ENCODE measurements at regions not wholly inside any gene's neighbourhood (a gene's known extent, or its start where the extent isn't known, plus 50 kb on each side); places are given as distances from the start of the nearest gene placed in this dataset.
"Not testable (repeated sequence)": the region's sequence is repeated elsewhere in the genome, so short reads cannot be mapped to it uniquely, and the experiment has no call there.

GRCh38 chr14:34381304-34381703, 80.7 kb downstream of the SPTSSA start:
- H3K27me3 Mint-ChIP-seq: peaks cover 23% of the 10 kb centered on the region
- H3K9me3 Mint-ChIP-seq; H3K4me1 Mint-ChIP-seq (ENCODE audit: low read depth); DNase-seq; H3K27ac Mint-ChIP-seq; H3K4me3 Mint-ChIP-seq; H3K36me3 Mint-ChIP-seq (ENCODE audit: low read depth): not testable (repeated sequence)

- DNase-seq: no peak
- Mint-ChIP-seq H3K4me1 (ENCODE audit: low read depth) (no peaks in the 10 kb centered on the region), H3K27me3 (peaks cover 18% of the 10 kb centered on the region), H3K9me3 (no peaks in the 10 kb centered on the region), H3K27ac (no peak overlapping the region), H3K4me3 (no peak overlapping the region), H3K36me3 (ENCODE audit: low read depth) (no peaks in the 10 kb centered on the region)
These were observed 81.6 kb downstream of the SPTSSA start for GRCh38 chr14:34380471-34380845.

GRCh38 chr14:34379816-34380470, 82.1 kb downstream of the SPTSSA start:
- no peak overlapping the region for H3K4me3 Mint-ChIP-seq
- H3K27me3 Mint-ChIP-seq: peaks cover 17% of the 10 kb centered on the region
- no peaks in the 10 kb centered on the region for H3K36me3 Mint-ChIP-seq (ENCODE audit: low read depth)
- no peak overlapping the region for H3K27ac Mint-ChIP-seq
- H3K9me3 Mint-ChIP-seq: no peaks in the 10 kb centered on the region
- DNase-seq: no peak
- H3K4me1 Mint-ChIP-seq (ENCODE audit: low read depth): peaks cover 1% of the 10 kb centered on the region

- Mint-ChIP-seq H3K4me3 (no peak overlapping the region), H3K27ac (no peak overlapping the region), H3K4me1 (ENCODE audit: low read depth) (peaks cover 1% of the 10 kb centered on the region), H3K36me3 (ENCODE audit: low read depth) (no peaks in the 10 kb centered on the region), H3K9me3 (no peaks in the 10 kb centered on the region), H3K27me3 (no peaks in the 10 kb centered on the region)
- no peak for DNase-seq
These were observed 85.3 kb downstream of the SPTSSA start for GRCh38 chr14:34376649-34377267.

- no peak for DNase-seq
These were observed 86.9 kb downstream of the SPTSSA start for GRCh38 chr14:34374998-34375740.

GRCh38 chr14:34373191-34373590, 88.8 kb downstream of the SPTSSA start:
- no peaks in the 10 kb centered on the region for H3K36me3 Mint-ChIP-seq (ENCODE audit: low read depth)
- no peak for DNase-seq
- H3K9me3 Mint-ChIP-seq: no peaks in the 10 kb centered on the region
- H3K27ac Mint-ChIP-seq: no peak overlapping the region
- H3K4me1 Mint-ChIP-seq (ENCODE audit: low read depth): peaks cover 1% of the 10 kb centered on the region
- peaks cover 3% of the 10 kb centered on the region for H3K27me3 Mint-ChIP-seq
- H3K4me3 Mint-ChIP-seq: no peak overlapping the region

More at GRCh38 chr14:34374998-34375740, 86.9 kb downstream of the SPTSSA start:
- H3K4me3 Mint-ChIP-seq: no peak overlapping the region
- H3K27ac Mint-ChIP-seq: no peak overlapping the region
- H3K9me3 Mint-ChIP-seq: no peaks in the 10 kb centered on the region
- H3K4me1 Mint-ChIP-seq (ENCODE audit: low read depth): peaks cover 1% of the 10 kb centered on the region
- peaks cover 3% of the 10 kb centered on the region for H3K27me3 Mint-ChIP-seq
- no peaks in the 10 kb centered on the region for H3K36me3 Mint-ChIP-seq (ENCODE audit: low read depth)

GRCh38 chr14:34372786-34373185, 89.3 kb downstream of the SPTSSA start:
- Mint-ChIP-seq H3K4me3 (no peak overlapping the region), H3K9me3 (no peaks in the 10 kb centered on the region), H3K4me1 (ENCODE audit: low read depth) (peaks cover 1% of the 10 kb centered on the region), H3K36me3 (ENCODE audit: low read depth) (no peaks in the 10 kb centered on the region), H3K27ac (no peak overlapping the region), H3K27me3 (peaks cover 3% of the 10 kb centered on the region)
- DNase-seq: no peak

GRCh38 chr14:34369648-34370030, 92.4 kb downstream of the SPTSSA start:
- no peak overlapping the region for H3K27ac Mint-ChIP-seq
- H3K36me3 Mint-ChIP-seq (ENCODE audit: low read depth): no peaks in the 10 kb centered on the region
- no peak for DNase-seq
- no peaks in the 10 kb centered on the region for H3K4me1 Mint-ChIP-seq (ENCODE audit: low read depth)
- H3K27me3 Mint-ChIP-seq: peaks cover 11% of the 10 kb centered on the region
- H3K9me3 Mint-ChIP-seq: no peaks in the 10 kb centered on the region
- H3K4me3 Mint-ChIP-seq: no peak overlapping the region

GRCh38 chr14:34368971-34369647, 92.9 kb downstream of the SPTSSA start:
- no peak overlapping the region for H3K4me3 Mint-ChIP-seq
- H3K27me3 Mint-ChIP-seq: peaks cover 15% of the 10 kb centered on the region
- no peak for DNase-seq
- H3K27ac Mint-ChIP-seq: no peak overlapping the region
- no peaks in the 10 kb centered on the region for H3K9me3 Mint-ChIP-seq
- no peaks in the 10 kb centered on the region for H3K36me3 Mint-ChIP-seq (ENCODE audit: low read depth)
- H3K4me1 Mint-ChIP-seq (ENCODE audit: low read depth): no peaks in the 10 kb centered on the region

- Mint-ChIP-seq H3K27me3 (peaks cover 22% of the 10 kb centered on the region), H3K9me3 (no peaks in the 10 kb centered on the region), H3K36me3 (ENCODE audit: low read depth) (no peaks in the 10 kb centered on the region), H3K4me3 (no peak overlapping the region), H3K4me1 (ENCODE audit: low read depth) (no peaks in the 10 kb centered on the region), H3K27ac (no peak overlapping the region)
- no peak for DNase-seq
These were observed 93.7 kb downstream of the SPTSSA start for GRCh38 chr14:34368115-34368970.

GRCh38 chr14:34365309-34365915, 96.6 kb downstream of the SPTSSA start:
- Mint-ChIP-seq H3K9me3 (no peaks in the 10 kb centered on the region), H3K27ac (no peak overlapping the region), H3K4me3 (no peak overlapping the region), H3K4me1 (ENCODE audit: low read depth) (no peaks in the 10 kb centered on the region), H3K36me3 (ENCODE audit: low read depth) (no peaks in the 10 kb centered on the region), H3K27me3 (peaks cover 27% of the 10 kb centered on the region)
- no peak for DNase-seq

GRCh38 chr14:34364201-34364600, 97.8 kb downstream of the SPTSSA start:
- H3K36me3 Mint-ChIP-seq (ENCODE audit: low read depth): no peaks in the 10 kb centered on the region
- no peak for DNase-seq
- no peaks in the 10 kb centered on the region for H3K4me1 Mint-ChIP-seq (ENCODE audit: low read depth)
- no peaks in the 10 kb centered on the region for H3K9me3 Mint-ChIP-seq
- no peak overlapping the region for H3K27ac Mint-ChIP-seq
- peaks cover 25% of the 10 kb centered on the region for H3K27me3 Mint-ChIP-seq
- H3K4me3 Mint-ChIP-seq: no peak overlapping the region

GRCh38 chr14:34363733-34364134, 98.3 kb downstream of the SPTSSA start:
- H3K9me3 Mint-ChIP-seq: no peaks in the 10 kb centered on the region
- no peaks in the 10 kb centered on the region for H3K36me3 Mint-ChIP-seq (ENCODE audit: low read depth)
- H3K27ac Mint-ChIP-seq: no peak overlapping the region

More at GRCh38 chr14:34363733-34364134, 98.3 kb downstream of the SPTSSA start:
- Mint-ChIP-seq H3K4me3 (no peak overlapping the region), H3K27me3 (peaks cover 25% of the 10 kb centered on the region), H3K4me1 (ENCODE audit: low read depth) (no peaks in the 10 kb centered on the region)
- no peak for DNase-seq

Measured in activated T-cell treated with anti-CD3 and anti-CD28 coated beads, Interleukin-2, amount 50 U/mL, for 24 hours (primary cell).